NCI-H2171 treated with DMSO at 0.1 percent for 48 hours (cell line): ENCODE measurements at regions not wholly inside any gene's neighbourhood (a gene's known extent, or its start where the extent isn't known, plus 50 kb on each side); places are given as distances from the start of the nearest gene placed in this dataset.

Source experiments
- DNase-seq: peaks from one replicate; lab custom pipeline; 2025; lab: John Stamatoyannopoulos, UW

DNA sequence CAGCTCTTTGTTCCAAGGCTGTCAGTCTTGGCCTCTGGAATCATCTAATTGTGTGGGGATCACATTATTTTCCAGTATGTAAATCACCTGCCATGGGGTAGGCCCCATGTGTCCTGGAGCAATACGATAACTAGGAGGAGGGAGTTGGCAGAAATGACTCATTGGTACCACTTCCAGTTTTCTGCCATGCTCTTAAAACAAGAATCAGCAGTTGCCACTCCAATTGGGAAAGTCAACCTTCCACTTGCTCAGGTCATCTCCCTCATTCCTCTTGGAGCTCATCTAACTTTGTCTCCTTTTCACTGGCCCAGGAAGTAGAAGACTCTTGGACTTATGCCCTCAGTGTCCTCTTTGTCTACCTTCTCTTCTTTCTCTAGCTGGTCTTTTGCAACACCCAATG, 487.0 kb downstream of the SLC4A3 start:
- DNase-seq: no peak

DNA sequence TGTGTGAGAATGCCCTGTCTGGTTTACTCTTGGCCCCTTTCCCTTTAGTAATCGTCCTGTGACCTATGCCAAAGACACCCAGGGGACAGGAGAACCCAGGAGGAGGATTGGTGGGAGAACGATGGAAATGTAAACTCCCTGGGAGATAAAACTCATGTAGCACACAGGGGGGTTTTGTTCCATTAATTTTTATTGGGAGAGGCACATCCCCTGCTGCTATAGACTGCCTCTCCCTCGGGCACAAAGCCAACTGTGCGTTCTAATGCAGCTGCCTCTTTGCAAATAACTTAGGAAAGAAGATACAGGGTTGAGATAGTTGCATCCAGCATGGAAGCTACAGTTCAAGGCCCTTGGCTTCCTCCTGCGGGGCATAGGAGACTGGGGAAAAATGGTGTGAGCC, 489.6 kb downstream of the SLC4A3 start:
- peak; percentile 39 for DNase-seq

DNA sequence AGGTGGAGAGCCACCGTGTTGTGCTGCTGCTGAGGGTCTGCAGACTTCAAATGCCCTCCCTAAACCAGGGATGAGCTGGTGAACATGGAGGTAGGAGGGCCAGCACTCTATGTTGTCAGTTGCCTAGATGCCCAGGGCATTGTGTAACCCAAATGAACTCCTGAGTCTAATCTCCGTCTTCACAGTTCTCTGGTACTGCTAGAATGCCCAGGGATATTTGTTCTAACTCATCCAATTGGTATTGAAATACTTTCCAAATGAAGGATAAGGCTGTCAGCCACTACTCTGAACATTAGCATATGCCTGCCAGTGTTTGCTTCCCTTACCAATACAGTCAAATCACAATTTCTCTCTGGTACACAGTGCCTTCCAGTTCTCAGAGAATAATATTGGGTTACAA, 492.6 kb downstream of the SLC4A3 start:
- no peak for DNase-seq

DNA sequence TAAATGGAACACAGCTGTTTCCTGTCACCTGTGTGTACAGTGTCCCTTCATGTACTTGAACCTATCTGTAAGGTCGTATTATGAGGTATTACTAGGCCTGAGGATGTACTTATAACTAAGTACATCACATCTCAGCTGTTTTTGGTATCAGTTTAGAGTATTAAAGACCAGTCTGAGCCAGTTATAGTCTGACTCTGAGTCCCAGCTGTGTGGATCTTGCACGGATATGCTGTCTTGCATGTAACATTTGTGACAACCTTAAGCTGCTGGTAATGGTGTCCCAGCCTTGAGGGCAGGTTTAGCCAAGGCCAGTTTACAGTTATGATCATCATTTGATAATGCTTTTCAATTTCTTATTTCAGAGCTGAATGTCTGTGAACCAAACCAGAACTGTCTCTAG, 496.3 kb downstream of the SLC4A3 start:
- no peak for DNase-seq

DNA sequence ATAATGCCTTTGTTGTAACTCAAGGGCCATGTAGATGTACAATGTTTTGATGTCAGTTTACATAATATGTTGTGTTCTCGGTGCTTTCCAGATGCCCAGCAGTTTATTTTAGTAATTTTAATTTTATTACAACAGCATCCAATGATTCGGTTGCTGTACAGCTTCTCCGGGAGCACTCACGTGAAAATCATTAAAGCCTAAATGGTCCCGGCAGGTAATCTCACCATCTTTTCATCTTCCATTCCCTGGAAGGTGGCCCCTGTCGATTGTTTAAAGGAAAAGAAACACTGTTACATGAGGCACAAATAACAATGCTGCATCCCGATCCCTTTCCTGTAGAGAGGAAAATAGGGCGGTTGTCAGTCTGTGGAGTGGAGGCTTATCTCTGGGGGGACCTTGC, 498.1 kb downstream of the SLC4A3 start:
- no peak for DNase-seq

DNA sequence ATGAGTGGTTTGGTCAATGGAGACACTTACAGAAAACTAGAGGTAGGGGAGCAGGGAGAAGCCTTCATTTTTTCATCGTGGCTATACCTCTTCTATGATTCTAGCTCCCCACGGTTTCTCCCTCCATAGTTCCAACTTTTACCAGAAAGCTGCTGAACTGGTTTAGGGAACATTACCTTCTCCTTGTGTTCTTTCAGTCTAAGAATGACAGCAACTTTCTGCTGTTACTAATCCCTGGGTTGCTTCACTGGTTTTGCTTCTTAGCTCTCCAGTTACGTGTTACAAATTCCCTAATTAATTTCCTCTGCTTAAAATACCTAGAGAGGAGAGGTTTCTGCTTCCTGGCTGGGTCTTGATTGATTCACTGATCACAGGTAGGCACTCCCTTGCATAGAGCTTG, 499.9 kb downstream of the SLC4A3 start:
- DNase-seq: no peak

DNA sequence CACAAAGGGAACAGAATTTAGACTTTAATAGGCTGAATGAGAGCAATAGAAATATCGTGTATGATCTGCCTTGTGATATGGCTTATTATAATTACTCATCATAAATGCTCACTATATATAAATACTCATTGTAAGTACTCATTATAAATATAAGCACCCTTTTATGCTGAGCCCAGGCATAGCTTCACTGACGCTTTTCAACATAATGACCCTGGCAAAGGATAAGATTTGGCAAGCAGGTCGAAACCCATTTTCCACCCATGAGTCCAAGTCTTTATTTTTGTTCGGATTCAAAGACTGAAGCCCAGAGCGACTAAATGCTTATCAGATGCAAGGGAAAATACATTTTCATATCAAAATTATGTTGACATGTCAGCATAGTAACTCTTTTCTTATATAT, 500.4 kb downstream of the SLC4A3 start:
- no peak for DNase-seq

DNA sequence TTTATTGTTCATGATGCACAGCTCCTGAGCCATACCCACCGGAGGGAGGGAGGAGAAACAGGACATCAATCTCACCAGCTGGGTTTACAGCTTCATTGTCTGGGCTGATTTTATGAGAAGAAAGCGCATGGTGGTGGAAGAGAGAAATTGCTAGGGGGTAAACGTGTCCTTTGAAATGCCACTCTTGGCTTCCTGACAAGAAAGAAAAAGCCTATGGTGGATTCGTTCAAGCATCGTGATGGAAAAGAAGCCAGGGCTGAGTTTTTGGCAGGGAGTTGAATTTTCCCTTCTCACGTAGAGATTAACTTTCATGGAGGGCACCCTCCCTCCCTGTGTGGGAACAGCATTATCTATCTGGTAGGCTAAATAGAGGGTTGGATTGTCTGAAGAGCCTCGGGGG, 502.0 kb downstream of the SLC4A3 start:
- DNase-seq: no peak

DNA sequence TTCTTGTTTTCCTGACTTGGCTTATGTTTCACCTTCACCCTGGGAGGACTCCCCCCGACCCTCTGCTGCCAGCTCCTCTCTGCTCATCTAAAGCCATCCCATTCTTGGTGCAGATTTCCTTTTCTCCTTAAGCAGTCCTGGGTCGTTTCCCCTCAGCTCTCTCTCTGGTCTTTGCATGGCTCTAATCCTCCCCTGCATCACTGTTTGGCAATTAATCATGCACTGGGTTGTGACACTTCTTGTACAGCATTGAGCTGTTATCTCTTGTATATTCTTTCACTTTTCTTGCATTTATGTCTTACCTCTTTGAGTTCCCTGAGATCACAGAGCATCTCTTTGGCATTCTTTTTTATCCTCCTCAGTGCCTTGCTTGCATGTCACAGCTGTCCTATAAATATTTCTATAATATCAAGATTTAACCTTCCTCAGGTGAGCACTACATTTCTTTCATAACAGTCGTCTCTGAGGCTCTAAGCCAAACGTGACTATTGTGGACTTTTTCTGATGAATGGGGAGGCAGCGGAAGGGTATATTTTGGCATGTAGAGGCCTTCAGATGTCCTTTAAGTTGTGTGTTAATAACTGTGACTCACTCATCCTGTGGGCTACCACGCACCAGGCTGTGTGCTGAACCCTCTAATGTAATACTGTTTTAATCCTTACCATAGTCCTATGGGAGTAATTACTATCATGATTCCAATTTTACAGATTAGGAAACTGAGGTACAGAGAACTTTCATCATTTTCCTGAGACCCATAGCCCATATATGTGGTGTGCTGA, 507.5 kb downstream of the SLC4A3 start:
- DNase-seq: no peak

DNA sequence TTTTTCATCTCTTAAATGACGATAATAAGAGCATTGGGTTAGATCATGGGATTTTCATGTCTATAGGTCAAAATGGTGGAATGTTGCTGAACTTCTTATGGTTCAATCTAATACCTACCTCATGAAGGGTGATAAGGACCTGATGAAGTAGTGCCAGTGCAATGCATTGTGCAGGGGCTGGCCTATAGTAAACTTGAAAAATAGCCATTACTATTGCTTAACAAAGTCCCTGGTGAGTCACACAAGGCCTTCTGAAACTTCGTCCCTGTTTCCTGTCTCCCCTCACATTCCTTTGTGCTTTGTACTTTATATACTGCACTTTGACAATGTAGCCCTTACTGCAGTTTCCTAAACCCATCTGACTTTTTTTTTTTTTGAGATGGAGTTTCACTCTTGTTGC, 515.9 kb downstream of the SLC4A3 start:
- no peak for DNase-seq

DNA sequence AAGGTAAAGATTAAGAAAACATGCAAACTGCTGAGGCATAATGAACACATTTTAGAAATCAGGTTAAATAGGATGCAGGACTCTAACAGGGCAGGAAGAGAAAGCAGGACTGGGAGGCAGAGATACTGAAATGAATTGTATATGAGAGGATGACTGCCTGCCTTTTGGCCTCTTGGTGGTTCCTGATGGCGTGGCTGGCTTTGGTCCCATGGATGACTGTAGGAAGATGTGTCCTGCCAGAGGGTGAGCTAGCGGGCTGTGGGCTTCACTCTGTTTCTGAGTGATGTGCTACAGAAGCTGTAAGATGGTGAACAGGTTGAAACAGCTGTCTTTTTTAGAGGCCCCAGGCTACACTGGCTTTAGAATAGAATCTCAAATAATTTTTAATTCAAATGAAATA, 517.0 kb downstream of the SLC4A3 start:
- no peak for DNase-seq

DNA sequence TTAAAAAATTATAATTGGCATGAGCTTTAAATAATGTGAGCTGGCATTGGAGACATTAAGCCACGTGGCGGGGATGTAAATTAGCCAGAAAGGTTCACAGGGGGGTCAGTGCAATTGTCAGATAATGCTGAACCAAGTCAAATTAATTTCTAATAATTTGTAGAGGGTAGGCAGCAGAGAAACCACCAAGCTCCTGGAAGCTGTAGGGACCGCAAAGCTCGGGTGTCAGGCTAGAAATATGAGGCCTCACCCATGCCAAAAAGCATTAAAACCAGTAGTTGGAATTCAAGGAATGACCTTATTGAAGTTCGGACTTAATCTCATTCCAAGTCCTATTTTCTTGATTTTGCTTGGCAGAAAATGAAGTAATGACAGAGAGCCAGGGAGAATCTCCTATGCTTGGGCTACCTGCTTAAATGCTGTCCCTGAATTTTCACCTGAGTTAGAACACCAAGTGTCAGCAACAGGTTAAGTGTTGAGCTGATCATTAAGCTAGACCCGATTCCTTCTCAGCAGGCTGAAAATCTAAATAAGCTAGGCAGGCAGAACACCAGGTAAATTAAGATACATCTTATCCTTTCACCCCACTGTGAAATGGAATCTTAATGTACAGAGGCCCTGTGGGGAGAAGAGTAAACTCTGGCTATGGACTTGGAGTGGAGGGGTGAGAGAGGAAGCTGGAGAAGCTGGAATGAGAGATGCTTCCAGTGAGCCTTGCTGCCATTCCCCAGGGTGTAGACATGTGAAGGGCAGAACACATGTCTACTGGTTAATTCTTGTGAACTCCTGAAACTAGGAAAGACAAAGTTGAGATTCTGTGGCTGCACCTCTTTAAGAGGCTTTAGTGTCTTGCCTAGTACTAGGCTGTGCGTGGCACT, 520.0 kb downstream of the SLC4A3 start:
- no peak for DNase-seq

DNA sequence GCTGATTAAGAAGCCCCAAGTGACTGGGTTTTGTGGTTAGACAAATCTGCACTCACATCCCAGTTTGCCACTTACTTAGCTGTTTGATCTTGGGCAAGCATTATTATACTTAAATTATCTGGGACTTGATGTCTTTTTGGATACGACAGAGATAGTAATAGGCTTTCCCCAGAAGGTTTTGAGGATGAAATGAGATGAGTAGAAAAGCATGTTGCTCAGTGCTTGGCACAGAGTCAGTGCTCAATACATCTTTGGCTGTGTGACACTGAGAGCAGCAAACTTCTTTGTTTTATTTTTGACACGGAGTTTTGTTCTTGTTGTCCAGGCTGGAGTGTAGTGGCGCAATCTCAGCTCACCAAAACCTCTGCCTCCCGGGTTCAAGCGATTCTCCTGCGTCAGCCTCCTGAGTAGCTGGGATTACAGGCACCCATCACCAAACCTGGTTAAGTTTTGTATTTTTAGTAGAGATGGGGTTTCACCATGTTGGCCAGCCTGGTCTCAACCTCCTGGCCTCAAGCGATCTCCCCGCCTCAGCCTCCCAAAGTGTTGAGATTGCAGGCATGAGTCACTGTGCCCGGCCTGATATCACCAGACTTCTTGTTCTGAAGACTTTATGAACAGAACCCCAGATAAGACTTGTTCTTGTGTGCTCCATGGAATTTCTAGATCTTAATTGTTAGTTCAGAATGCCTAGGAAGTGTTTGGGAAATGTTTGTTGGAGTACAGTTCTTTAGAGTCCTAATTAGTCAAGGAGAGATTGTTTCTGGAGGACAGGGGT, 521.2 kb downstream of the SLC4A3 start:
- no peak for DNase-seq

DNA sequence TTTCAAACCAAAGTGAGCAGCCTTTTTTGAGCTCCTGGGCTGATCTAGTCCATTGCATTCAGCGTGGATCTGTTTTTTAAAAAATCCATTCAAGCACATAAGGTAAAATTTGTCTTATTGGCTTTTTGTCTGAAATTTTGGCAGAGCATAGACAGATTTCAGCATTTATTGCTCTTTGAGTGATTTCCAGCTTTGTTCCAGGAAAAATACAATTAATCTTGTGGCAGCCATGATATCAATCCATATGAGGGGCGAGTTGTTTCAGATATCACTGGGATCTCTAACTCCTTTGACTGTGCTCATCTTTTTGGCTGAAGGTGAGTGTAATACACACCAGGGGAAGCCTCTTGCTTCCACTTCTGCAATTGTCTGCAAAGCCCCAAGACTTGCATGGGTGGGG, 523.9 kb downstream of the SLC4A3 start:
- no peak for DNase-seq

DNA sequence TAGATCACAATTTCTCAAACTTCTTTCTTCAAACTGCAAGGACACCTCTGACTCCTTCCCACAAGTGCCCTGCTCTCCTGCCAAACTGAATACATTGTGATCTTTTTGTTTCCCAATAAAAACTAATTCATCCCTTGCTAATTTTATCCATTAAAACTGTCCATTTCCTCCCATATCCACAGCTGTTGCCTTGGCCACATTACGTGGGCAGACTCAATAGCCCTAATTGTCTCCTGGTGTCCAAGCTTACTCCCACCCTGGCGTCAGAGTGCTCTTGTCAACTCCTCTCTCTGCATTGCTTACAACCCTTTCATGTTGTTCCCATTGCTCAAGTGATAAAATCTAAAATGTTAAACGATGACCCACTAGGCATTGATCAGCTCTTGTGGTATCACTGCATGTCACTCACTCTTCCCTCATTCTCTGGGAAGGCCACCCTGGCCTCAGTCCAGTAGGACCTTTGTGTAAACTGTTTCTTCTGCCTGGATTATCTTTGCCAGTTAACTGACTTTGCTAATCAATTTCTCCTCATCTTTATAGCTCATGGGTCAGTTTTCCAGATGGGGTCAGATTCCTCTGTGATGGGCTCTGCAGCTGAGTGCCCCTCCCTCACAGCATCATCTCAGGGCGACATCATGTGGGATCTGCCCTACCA, 525.0 kb downstream of the SLC4A3 start:
- no peak for DNase-seq

DNA sequence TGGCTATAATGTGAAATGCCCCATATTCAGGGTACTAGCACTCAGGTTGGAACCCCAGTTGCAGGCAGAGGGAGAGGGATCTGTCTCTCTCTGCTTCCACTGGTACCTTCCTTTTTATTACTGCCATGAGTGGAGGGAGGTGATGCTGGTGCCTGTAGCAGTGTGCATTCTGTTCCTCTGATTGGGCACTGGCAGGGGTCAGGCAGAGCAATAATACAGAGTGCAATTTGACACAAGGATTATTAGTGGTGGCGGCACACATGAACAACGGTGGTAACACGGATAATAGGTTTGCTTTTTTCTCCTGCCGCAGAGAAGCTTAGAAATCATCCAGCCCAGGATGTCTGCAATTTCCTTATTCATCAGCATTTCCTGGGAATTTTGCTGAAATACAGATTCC, 525.7 kb downstream of the SLC4A3 start:
- DNase-seq: no peak

DNA sequence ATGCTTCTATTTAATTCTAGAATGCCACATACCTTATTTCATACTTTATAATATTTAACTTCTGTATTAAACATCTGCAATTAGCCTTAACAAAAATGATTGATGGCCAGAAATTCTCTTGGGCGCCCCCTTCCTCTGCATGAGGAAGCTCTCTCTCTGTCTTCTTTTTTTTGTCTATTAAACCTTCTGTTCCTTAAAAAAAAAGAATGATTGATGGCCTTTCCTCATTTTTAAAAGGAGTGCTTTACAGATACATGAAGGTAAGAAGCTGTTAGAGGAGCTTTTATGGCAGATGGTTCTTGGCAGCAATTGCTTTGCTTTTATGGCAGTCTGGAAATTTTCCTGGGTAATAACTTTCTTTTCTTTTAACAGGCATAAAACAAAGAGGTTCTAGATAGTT, 526.9 kb downstream of the SLC4A3 start:
- DNase-seq: peak; percentile 67

DNA sequence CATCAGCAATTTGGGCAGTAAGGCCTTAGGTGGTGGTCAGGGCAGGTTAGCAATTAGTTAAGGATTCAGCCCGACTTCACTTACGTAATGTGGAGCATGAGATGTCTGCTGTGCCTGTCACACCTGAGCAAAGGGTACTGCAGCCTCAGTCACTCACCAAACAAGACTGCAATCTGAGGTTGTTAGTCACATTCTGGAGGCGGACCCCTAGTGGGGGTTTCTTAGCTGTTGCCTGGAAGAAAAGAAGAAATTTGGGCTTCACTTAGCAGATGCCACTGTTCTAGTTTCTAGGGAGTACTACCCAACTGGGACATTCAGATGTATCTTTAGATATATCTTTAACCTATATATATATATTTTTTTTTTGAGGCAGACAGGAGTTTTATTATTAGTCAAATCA, 529.9 kb downstream of the SLC4A3 start:
- DNase-seq: no peak

DNA sequence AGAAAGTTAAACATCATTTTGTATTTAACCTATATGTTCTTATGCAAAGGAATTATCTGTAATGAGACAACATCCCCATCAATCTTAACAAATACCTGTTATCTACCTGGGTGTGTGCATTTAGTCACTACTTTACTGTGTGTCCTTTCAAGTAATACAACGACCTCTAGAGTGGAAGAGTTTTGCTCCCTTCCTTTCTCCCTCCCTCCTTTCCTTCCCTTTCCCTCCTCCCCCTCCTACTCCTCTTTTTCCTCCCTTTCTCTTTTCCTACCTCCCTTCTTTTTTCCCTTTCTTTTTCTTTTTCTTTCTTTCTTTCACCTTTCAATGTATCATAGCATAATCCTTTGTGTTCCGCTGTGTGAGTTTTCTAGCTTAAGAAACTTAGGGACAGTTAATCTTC, 532.3 kb downstream of the SLC4A3 start:
- no peak for DNase-seq

DNA sequence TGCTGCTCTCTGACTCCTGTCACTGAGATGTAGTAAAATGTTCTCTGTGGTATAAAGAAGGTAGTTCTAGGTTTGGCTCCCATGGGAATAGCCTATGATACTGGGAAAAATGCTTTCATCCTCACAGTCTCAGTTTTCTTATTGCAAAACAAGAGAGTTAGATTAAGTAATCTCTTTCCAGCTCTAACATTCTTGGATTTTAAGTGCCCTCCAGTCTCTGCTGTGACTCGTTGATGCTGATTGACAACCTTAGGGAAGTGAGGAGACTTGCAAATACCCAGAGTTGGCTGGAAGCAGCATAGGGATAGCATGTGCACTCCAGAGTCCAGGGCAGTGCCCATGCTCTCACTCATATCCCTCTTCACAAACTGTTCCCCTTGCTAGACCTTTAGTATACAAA, 534.9 kb downstream of the SLC4A3 start:
- peak; percentile 3 for DNase-seq

DNA sequence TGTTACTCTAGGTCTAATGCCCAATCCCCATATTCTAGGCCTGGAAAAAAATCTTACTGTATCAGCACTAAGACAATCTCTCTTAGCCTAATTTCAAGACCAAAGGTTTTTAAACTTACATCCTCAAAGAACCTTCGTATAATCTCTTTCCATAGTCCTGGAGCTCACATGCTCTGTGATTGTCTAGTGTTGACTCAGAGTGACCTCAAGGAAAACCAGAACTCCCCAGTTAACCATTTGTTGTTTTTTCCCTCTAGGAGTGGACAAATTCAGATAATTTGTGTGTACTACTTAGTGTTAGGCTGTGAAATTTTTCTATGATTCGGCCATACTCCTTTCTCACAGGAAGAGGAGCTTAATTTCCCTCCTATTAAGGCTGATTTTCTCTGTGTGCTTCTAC, 536.1 kb downstream of the SLC4A3 start:
- DNase-seq: no peak

DNA sequence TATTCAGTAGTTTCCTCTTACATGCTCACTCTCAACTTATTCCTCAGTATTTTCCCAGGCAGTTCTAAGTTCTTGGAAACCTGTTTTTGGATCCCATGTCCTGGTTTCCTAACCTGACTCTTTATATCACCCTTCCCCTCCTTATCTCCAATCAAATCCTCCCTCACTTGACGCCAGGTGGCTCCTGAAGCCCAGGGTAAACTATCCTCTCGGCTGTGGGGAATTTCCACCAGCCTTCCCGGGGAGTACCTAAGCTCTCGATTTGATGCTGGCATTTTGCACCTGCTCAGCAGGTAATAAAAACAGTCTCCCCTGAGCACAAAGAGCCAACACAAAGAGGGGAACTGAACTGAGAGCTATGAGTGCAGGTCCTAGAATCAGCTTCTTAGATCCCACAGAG, 538.0 kb downstream of the SLC4A3 start:
- peak; percentile 66 for DNase-seq
